K562 (cell line): ENCODE measurements at regions not wholly inside any gene's neighbourhood (a gene's known extent, or its start where the extent isn't known, plus 50 kb on each side); places are given as distances from the start of the nearest gene placed in this dataset.

Experiments used
- KHSRP ChIP-seq: fragments of 450-650 bp; IDR thresholded peaks from 2 replicates; pipeline ENCODE4 v1.6.1; 2017
- LARP7 ChIP-seq: fragments of 450-650 bp; IDR thresholded peaks from 2 replicates; pipeline ENCODE4 v1.6.1; 2016
- PBX2 ChIP-seq, 2 experiments: IDR thresholded peaks in 1 of 2; conservative IDR thresholded peaks in 1 of 2; 2 replicates each; pipeline ENCODE4 v1.6.1; 2016; ENCODE audit warnings: low read depth in 2 of 2, mild to moderate bottlenecking in 1 of 2, missing compliant biosample characterization in 1 of 2, missing genetic modification characterization in 1 of 2, moderate library complexity in 1 of 2
- ZKSCAN3 ChIP-seq: fragments of 250-450 bp; sonication (Bioruptor Pico); IDR thresholded peaks from 2 replicates; pipeline ENCODE4 v1.4.0; 2020
- TF ChIP-seq, protein P1 (sequence below): sonication (generic); formaldehyde crosslinking; IDR thresholded peaks from 2 replicates; pipeline ENCODE4 v1.8.0; 2023; ENCODE audit warnings: mild to moderate bottlenecking, missing genetic modification reagents

DNA sequence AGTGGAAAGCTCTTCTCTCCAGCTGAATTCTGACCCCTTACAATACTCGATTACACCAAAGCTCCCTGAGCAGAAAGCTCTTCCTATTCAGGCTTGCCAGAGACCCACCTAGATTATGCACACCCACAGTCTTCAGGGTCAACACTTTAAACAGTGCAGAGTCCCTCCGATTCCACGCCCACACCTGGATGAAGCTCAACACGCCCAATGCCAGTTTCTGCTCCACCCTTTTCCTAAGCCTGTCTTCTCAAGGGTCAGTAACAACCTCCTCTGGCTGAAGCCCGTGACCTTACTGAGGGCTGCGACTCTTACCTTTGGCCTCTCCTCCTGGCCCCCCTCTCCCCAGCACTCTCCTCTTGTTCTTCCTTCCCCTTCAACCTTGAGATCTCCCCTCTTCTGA is 492.0 kb upstream of the SALL3 start (continued):
- TF ChIP-seq, protein P1, sequence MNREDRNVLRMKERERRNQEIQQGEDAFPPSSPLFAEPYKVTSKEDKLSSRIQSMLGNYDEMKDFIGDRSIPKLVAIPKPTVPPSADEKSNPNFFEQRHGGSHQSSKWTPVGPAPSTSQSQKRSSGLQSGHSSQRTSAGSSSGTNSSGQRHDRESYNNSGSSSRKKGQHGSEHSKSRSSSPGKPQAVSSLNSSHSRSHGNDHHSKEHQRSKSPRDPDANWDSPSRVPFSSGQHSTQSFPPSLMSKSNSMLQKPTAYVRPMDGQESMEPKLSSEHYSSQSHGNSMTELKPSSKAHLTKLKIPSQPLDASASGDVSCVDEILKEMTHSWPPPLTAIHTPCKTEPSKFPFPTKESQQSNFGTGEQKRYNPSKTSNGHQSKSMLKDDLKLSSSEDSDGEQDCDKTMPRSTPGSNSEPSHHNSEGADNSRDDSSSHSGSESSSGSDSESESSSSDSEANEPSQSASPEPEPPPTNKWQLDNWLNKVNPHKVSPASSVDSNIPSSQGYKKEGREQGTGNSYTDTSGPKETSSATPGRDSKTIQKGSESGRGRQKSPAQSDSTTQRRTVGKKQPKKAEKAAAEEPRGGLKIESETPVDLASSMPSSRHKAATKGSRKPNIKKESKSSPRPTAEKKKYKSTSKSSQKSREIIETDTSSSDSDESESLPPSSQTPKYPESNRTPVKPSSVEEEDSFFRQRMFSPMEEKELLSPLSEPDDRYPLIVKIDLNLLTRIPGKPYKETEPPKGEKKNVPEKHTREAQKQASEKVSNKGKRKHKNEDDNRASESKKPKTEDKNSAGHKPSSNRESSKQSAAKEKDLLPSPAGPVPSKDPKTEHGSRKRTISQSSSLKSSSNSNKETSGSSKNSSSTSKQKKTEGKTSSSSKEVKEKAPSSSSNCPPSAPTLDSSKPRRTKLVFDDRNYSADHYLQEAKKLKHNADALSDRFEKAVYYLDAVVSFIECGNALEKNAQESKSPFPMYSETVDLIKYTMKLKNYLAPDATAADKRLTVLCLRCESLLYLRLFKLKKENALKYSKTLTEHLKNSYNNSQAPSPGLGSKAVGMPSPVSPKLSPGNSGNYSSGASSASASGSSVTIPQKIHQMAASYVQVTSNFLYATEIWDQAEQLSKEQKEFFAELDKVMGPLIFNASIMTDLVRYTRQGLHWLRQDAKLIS (CRISPR knock-in tag), result no peak
- TF ChIP-seq LARP7 (no peak), ZKSCAN3 (no peak), KHSRP (no peak), PBX2 (CRISPR knock-in tag; IDR thresholded peaks at IDR 0.05; ENCODE audit: low read depth) (no peak), PBX2 (tag; conservative IDR thresholded peaks at IDR 0.05; ENCODE audit: low read depth) (no peak)
